ENCODE measurements at regions not wholly inside any gene's neighbourhood (a gene's known extent, or its start where the extent isn't known, plus 50 kb on each side); places are given as distances from the start of the nearest gene placed in this dataset.

DNA sequence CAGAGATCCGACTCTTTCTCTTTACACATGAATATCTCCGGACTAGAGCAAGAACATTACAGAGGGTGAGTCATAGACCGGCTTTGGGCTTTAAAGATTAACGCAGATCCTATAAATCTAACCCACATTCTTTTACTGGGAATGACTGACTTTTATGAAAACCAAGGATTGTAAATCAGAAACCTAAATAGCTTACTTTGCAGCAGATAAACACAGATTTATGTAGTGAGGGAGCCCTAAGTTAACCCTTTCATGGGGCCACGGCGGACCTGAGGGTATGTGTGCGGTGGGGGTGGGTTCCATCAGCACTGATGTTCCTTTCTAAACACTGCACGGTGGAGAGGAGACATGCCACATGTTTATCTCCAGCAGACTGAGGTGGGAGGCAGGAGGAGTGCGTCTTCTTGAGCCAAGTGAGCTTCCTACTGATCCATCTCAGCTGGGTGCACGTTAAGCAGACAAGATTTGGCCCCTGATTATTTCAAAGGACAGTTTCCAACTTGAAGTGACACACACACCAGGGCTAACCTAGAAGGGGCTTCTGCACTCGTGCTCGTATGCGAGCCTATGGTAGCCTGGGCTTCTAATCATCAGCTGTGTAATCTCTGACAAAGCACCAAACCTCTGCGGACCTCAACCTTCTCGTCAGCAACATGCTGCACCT, 127.6 kb downstream of the WDR11 start:
- Histone ChIP-seq H3K4me3 (ENCODE audit: control extremely low read depth in 1 of 5, extremely low read depth in 1 of 5, insufficient read depth in 1 of 5, low read depth in 2 of 5, low read length in 4 of 5) (no peak overlapping the region), H4K20me1 (ENCODE audit: control insufficient read depth, insufficient read depth, low read length, poor library complexity, severe bottlenecking) (no peaks in the 10 kb centered on the region), H3K27me3 (replicated peaks in 1 of 4; ENCODE audit: control extremely low read depth in 1 of 4, control insufficient read depth in 3 of 4, insufficient read depth in 4 of 4, low read length in 3 of 4) (peaks cover 0 to 38% (median 11%) of the 10 kb centered on the region in 4 experiments), H3K4me1 (ENCODE audit: control insufficient read depth in 2 of 2, insufficient read depth in 2 of 2, low read length in 2 of 2) (peaks cover 0 to 6% of the 10 kb centered on the region in 2 donors), H3K9me3 (ENCODE audit: control extremely low read depth in 1 of 3, control insufficient read depth in 2 of 3, insufficient read depth in 1 of 3, low read length in 2 of 3) (peaks cover 0 to 21% (median 0%) of the 10 kb centered on the region in 3 donors), H3K9ac (ENCODE audit: low read length) (no peak overlapping the region), H3K4me2 (replicated peaks; ENCODE audit: low read depth, low read length, poor library complexity, severe bottlenecking) (peak overlapping the region; percentile 49), H3K27ac (ENCODE audit: low read length in 2 of 2) (no peak overlapping the region), H3K36me3 (replicated peaks in 1 of 2; ENCODE audit: control extremely low read depth in 1 of 2, control insufficient read depth in 1 of 2, extremely low read depth in 1 of 2, insufficient read depth in 2 of 2, low read length in 1 of 2) (no peaks in the 10 kb centered on the region), H2AFZ (ENCODE audit: insufficient read depth, low read depth, low read length, poor library complexity, severe bottlenecking) (peak overlapping the region; percentile 46), H3K79me2 (ENCODE audit: control insufficient read depth, insufficient read depth, low read length) (no peaks in the 10 kb centered on the region)
- H3K27ac Mint-ChIP-seq = no peak overlapping the region
- no peak overlapping the region for H3K4me3 Mint-ChIP-seq
- DNase-seq = no peak
- POLR2A ChIA-PET = no interaction called here
- H3K9me3 Mint-ChIP-seq (ENCODE audit: insufficient read depth) = peaks cover 6% of the 10 kb centered on the region
- intact Hi-C loops (cut with micrococcal nuclease) = no loop called here
- CTCF ChIA-PET = no interaction called here
- peaks cover 63% of the 10 kb centered on the region for H3K27me3 Mint-ChIP-seq
- TF ChIP-seq, protein P1, sequence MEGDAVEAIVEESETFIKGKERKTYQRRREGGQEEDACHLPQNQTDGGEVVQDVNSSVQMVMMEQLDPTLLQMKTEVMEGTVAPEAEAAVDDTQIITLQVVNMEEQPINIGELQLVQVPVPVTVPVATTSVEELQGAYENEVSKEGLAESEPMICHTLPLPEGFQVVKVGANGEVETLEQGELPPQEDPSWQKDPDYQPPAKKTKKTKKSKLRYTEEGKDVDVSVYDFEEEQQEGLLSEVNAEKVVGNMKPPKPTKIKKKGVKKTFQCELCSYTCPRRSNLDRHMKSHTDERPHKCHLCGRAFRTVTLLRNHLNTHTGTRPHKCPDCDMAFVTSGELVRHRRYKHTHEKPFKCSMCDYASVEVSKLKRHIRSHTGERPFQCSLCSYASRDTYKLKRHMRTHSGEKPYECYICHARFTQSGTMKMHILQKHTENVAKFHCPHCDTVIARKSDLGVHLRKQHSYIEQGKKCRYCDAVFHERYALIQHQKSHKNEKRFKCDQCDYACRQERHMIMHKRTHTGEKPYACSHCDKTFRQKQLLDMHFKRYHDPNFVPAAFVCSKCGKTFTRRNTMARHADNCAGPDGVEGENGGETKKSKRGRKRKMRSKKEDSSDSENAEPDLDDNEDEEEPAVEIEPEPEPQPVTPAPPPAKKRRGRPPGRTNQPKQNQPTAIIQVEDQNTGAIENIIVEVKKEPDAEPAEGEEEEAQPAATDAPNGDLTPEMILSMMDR (IDR thresholded peaks at IDR 0.05) = no peak
- no peak for TF ChIP-seq EZH2 (IDR thresholded peaks at IDR 0.05; ENCODE audit: borderline replicate concordance, insufficient read depth, low read depth, low read length, poor library complexity, severe bottlenecking)
- peaks cover 7% of the 10 kb centered on the region for H3K4me1 Mint-ChIP-seq
- no peak for ATAC-seq (ENCODE audit: low read depth)
- 56% methylated on average over 10 of the region's 15 CpGs for WGBS (ENCODE audit: insufficient coverage)

DNA sequence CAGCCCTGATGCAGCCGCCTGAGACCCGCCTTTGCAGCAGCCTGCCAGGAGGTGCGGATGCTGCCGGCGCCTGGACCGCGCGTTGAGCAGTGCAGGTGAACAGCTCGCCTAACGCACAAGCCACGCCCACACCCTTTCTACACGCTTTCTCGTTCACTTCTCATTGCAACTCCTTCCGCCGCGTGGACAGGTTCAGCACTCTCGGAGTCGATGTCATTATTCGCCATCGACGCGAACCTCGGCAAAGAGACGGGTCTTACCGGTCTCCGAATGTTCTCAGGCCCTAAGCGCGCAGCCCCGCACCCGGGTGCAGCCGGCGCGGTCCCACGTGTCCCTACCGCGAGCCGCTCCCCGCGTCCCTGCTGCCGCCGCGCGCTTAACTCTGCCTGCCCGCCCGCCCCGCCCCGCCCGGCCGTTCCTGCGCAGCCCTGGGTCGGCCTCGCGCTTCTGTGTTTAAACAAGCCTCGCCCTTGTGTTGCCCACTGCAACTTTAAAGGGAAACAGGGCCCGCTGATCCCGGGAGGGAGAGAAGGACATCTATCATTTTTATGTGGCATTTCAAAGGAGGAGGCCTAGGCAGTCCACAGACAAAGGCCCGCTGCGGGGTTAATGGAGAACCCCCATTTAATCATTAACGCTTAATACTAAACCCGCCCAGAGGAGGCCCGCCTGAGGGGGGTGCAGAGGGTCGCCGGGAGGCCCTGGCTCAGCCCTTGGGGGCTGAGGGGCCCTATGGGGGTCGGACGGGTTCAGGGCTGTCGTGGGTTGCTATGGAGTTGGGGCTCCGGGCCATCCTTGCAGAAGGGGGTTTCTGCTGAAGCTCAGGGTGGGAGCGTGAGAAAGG, 128.5 kb downstream of the WDR11 start:
- H3K9me3 Mint-ChIP-seq (ENCODE audit: insufficient read depth) = peaks cover 3% of the 10 kb centered on the region
- Histone ChIP-seq H3K79me2 (ENCODE audit: control insufficient read depth, insufficient read depth, low read length) (no peaks in the 10 kb centered on the region), H3K27ac (ENCODE audit: low read length in 2 of 2) (no peak overlapping the region), H3K4me2 (replicated peaks; ENCODE audit: low read depth, low read length, poor library complexity, severe bottlenecking) (peak overlapping the region; percentile 49), H3K4me1 (ENCODE audit: control insufficient read depth in 2 of 2, insufficient read depth in 2 of 2, low read length in 2 of 2) (peaks cover 0 to 6% of the 10 kb centered on the region in 2 donors), H3K36me3 (replicated peaks in 1 of 2; ENCODE audit: control extremely low read depth in 1 of 2, control insufficient read depth in 1 of 2, extremely low read depth in 1 of 2, insufficient read depth in 2 of 2, low read length in 1 of 2) (no peaks in the 10 kb centered on the region), H3K9me3 (ENCODE audit: control extremely low read depth in 1 of 3, control insufficient read depth in 2 of 3, insufficient read depth in 1 of 3, low read length in 2 of 3) (peaks cover 0 to 22% (median 0%) of the 10 kb centered on the region in 3 donors), H3K4me3 (ENCODE audit: control extremely low read depth in 1 of 5, extremely low read depth in 1 of 5, insufficient read depth in 1 of 5, low read depth in 2 of 5, low read length in 4 of 5) (no peak overlapping the region), H4K20me1 (ENCODE audit: control insufficient read depth, insufficient read depth, low read length, poor library complexity, severe bottlenecking) (no peaks in the 10 kb centered on the region), H3K27me3 (replicated peaks in 1 of 4; ENCODE audit: control extremely low read depth in 1 of 4, control insufficient read depth in 3 of 4, insufficient read depth in 4 of 4, low read length in 3 of 4) (peaks cover 0 to 31% (median 10%) of the 10 kb centered on the region in 4 experiments), H2AFZ (ENCODE audit: insufficient read depth, low read depth, low read length, poor library complexity, severe bottlenecking) (peak overlapping the region; percentile 46), H3K9ac (ENCODE audit: low read length) (no peak overlapping the region)
- intact Hi-C loops (cut with micrococcal nuclease) = no loop called here
- H3K27ac Mint-ChIP-seq = no peak overlapping the region
- ChIA-PET CTCF (no interaction called here), POLR2A (no interaction called here)
- WGBS (ENCODE audit: insufficient coverage) = 13% methylated on average over 63 of the region's 68 CpGs
- H3K4me3 Mint-ChIP-seq = peak overlapping the region; percentile 60
- peaks cover 7% of the 10 kb centered on the region for H3K4me1 Mint-ChIP-seq
- no peak for ATAC-seq (ENCODE audit: low read depth)
- no peak for TF ChIP-seq EZH2 (IDR thresholded peaks at IDR 0.05; ENCODE audit: borderline replicate concordance, insufficient read depth, low read depth, low read length, poor library complexity, severe bottlenecking)
- TF ChIP-seq, protein P1 (IDR thresholded peaks at IDR 0.05) = no peak
- peak; percentile 4 for DNase-seq
- peaks cover 60% of the 10 kb centered on the region for H3K27me3 Mint-ChIP-seq

Measured in B cell (primary cell).